DMS114 treated with DMSO at 0.1 percent for 48 hours (cell line): ENCODE measurements at regions not wholly inside any gene's neighbourhood (a gene's known extent, or its start where the extent isn't known, plus 50 kb on each side); places are given as distances from the start of the nearest gene placed in this dataset.
"Not testable (repeated sequence)": the region's sequence is repeated elsewhere in the genome, so short reads cannot be mapped to it uniquely, and the experiment has no call there.

ENCODE experiments used
- DNase-seq: peaks from one replicate; lab custom pipeline; 2025; ENCODE audit not compliant: unreplicated experiment; lab: John Stamatoyannopoulos, UW

- no peak for DNase-seq
These were observed 398.4 kb downstream of the NUP35 start for GRCh38 chr2:183522489-183523266.

- no peak for DNase-seq
These were observed 406.2 kb downstream of the NUP35 start for GRCh38 chr2:183530333-183530901.

- no peak for DNase-seq
These were observed 408.3 kb downstream of the NUP35 start for GRCh38 chr2:183532514-183532913.

- DNase-seq: no peak
These were observed 408.8 kb downstream of the NUP35 start for GRCh38 chr2:183533021-183533420.

GRCh38 chr2:183536290-183536689 is 412.0 kb downstream of the NUP35 start:
- no peak for DNase-seq

GRCh38 chr2:183536714-183537113 is 412.5 kb downstream of the NUP35 start:
- no peak for DNase-seq

GRCh38 chr2:183541766-183542165 is 417.5 kb downstream of the NUP35 start:
- DNase-seq: no peak

- no peak for DNase-seq
These were observed 418.4 kb downstream of the NUP35 start for GRCh38 chr2:183542606-183543005.

GRCh38 chr2:183543222-183543621 is 419.0 kb downstream of the NUP35 start:
- DNase-seq: no peak

- no peak for DNase-seq
These were observed 419.5 kb downstream of the NUP35 start for GRCh38 chr2:183543731-183544130.

- not testable (repeated sequence) for DNase-seq
These were observed 422.5 kb downstream of the NUP35 start for GRCh38 chr2:183546560-183547350.

GRCh38 chr2:183552716-183553115 is 428.5 kb downstream of the NUP35 start:
- DNase-seq: no peak

- no peak for DNase-seq
These were observed 440.5 kb downstream of the NUP35 start for GRCh38 chr2:183564726-183565125.

GRCh38 chr2:183575481-183575880 is 451.2 kb downstream of the NUP35 start:
- DNase-seq: no peak

GRCh38 chr2:183579686-183580085 is 455.4 kb downstream of the NUP35 start:
- no peak for DNase-seq

GRCh38 chr2:183592271-183592670 is 468.0 kb downstream of the NUP35 start:
- DNase-seq: no peak

GRCh38 chr2:183594150-183594549 is 469.9 kb downstream of the NUP35 start:
- DNase-seq: no peak

- no peak for DNase-seq
These were observed 473.6 kb downstream of the NUP35 start for GRCh38 chr2:183597841-183598240.

GRCh38 chr2:183604065-183604464 is 479.8 kb downstream of the NUP35 start:
- DNase-seq: no peak

GRCh38 chr2:183605440-183605839 is 481.2 kb downstream of the NUP35 start:
- no peak for DNase-seq

- DNase-seq: no peak
These were observed 481.9 kb downstream of the NUP35 start for GRCh38 chr2:183606022-183606717.
